ENCODE measurements at regions not wholly inside any gene's neighbourhood (a gene's known extent, or its start where the extent isn't known, plus 50 kb on each side); places are given as distances from the start of the nearest gene placed in this dataset.
"Not testable (repeated sequence)": the region's sequence is repeated elsewhere in the genome, so short reads cannot be mapped to it uniquely, and the experiment has no call there.

DNA sequence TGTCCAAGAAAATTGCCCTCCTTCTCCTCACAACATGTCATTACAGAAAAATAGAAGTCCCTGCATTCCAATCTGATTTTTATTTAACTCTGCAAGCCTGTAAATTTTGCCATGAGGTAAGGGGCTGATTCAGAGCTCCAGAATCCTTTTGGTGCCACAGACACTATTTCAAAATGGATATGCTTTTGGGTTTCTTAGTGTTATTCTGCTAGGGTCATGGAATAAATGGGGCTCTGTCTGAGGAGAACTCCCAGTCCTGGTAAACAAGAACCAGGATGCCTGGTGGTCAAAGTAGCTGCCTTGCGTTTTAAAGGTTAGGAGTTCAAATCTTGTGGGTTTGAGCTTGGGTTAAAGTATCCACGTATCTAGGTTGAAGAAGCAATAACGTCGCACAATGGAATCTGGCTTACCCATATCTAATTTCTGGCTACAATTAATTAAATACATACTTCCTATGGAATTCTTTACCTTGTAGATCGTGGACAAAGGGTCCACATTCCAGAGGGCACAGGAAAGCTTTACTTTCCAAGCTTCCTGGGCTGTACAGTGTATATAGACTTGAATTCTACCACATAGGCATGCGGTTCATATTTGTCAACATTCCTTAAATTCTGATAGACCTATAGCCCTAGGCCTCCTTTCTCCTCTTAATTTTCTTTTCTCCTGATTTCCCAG lies 98.0 kb upstream of the CDC42BPA start:
- DNase-seq (ENCODE audit: insufficient read length, low spot score), result no peak
- no peak for TF ChIP-seq POLR2A (IDR thresholded peaks at IDR 0.05; ENCODE audit: low read depth, low read length)
- no peak for FAIRE-seq

DNA sequence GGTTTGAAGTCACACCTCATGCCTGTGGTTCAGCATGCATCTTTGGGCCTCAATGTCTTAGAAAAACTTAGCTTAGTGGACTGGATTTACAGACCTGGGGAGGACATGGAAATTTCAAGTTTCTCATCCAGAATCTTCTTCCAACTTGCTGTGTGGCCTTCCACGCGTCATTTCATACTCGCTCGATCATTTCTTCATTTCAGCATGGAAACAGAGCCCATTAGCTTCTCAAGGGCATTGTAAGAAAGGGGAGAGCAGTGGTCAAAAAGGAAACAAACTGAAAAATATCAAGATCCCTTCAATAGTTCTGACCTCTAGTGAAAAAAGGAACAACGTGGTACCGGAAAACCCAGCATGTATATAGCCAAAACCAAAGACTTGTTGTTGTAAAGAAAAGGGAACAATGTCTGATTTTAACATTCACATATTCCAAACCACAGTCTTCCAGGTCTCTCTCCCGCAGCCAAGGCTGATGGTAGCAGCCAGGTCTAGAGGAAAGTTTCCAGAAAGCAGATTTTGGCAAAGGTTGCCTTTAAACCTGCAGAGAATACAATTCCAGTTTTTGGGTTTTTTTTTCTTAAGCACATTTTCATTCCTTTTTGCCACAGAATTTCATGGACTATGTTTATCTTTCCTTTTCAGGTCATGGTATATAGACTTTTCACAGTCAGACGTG lies 97.0 kb upstream of the CDC42BPA start:
- TF ChIP-seq POLR2A (IDR thresholded peaks at IDR 0.05; ENCODE audit: low read depth, low read length), result no peak
- no peak for FAIRE-seq
- DNase-seq (ENCODE audit: insufficient read length, low spot score), result no peak

DNA sequence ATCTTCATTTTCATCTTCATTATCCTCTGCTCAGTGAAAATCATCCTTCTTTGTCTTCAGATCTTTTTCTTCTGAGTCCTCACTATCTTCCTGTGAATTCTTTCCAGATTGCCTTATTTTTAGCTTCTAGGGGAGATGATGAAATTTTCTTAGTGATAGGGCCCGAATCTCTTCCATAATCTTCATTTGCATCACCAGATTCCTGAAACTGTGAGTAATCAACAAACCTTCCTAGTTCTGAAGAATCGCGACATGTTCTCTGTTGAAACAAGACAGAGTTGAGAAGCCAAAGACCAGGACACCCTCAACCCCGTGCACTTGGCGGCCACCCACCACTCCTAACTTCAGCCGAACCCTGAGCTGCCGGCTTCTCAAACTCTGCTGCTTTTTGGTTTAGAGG lies 92.8 kb upstream of the CDC42BPA start:
- no peak for DNase-seq (ENCODE audit: insufficient read length, low spot score)

DNA sequence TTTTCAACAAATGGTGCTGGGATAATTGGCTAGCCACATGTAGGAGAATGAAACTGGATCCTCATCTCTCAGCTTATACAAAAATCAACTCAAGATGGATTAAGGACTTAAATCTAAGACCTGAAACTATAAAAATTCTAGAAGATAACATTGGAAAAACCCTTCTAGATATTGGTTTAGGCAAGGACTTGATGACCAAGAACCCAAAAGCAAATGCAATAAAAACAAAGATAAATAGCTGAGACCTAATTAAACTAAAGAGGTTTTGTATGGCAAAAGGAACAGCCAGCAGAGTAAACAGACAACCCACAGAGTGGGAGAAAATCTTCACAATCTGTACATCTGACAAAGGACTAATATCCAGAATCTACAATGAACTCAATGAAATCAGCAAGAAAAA lies 88.0 kb upstream of the CDC42BPA start:
- FAIRE-seq, result not testable (repeated sequence)

More for the DNA sequence above, 92.8 kb upstream of the CDC42BPA start:
- no peak for FAIRE-seq
- no peak for TF ChIP-seq POLR2A (IDR thresholded peaks at IDR 0.05; ENCODE audit: low read depth, low read length)

DNA sequence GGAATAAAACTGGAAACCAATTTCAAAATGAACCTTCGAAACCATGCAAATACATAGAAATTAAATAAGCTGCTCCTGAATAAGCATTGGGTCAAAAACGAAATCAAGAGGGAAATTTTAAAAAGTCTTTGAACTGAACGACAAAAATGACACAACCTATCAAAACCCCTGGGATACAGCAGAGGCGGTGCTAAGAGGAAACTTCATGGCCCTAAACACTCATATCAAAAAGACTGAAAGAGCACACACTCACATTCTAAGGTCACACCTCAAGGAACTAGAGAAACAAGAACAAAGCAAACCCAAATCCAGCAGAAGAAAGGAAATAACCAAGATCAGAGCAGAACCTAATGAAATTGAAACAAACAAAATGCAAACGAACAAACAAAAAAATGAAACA lies 85.2 kb upstream of the CDC42BPA start:
- FAIRE-seq (no peak), DNase-seq (ENCODE audit: insufficient read length, low spot score) (no peak)
- no peak for TF ChIP-seq POLR2A (IDR thresholded peaks at IDR 0.05; ENCODE audit: low read depth, low read length)

More for the DNA sequence above, 88.0 kb upstream of the CDC42BPA start:
- not testable (repeated sequence) for DNase-seq (ENCODE audit: insufficient read length, low spot score)

DNA sequence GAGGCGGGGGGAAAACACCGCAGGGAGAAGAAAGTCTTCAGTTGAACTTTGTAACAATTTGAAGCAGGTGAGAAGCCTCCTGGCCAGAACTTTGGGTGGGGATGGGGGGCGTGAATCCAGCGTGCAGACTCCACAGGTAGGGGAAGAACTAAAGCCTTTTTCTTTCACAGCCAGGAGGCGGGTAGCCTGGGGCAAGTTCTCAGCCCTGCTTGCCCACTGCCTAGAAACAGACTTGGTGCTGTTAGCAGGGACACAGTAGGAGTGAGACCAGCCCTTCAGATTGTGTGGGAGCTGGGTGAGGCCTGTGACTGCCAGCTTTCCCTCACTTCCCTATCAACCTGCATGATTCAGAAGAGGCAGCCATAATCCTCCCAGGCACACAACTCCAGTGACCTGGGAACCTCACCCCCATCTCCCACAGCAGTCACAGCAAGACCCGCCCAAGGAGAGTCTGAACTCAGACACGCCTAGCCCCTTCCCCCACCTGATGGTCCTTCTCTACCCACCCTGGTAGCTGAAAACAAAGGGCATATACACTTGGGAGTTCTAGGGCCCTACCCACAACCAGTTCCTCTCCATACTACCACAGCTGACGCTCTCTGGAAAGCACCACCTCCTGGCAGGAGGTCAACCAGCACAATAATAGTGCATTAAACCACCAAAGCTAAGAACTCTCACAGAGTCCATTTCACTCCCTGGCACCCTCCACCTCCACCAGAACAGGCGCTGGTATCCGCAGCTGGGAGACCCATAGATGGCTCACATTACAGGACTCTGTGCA lies 83.5 kb upstream of the CDC42BPA start:
- DNase-seq (ENCODE audit: insufficient read length, low spot score) (no peak), FAIRE-seq (no peak)
- TF ChIP-seq POLR2A (IDR thresholded peaks at IDR 0.05; ENCODE audit: low read depth, low read length), result no peak

DNA sequence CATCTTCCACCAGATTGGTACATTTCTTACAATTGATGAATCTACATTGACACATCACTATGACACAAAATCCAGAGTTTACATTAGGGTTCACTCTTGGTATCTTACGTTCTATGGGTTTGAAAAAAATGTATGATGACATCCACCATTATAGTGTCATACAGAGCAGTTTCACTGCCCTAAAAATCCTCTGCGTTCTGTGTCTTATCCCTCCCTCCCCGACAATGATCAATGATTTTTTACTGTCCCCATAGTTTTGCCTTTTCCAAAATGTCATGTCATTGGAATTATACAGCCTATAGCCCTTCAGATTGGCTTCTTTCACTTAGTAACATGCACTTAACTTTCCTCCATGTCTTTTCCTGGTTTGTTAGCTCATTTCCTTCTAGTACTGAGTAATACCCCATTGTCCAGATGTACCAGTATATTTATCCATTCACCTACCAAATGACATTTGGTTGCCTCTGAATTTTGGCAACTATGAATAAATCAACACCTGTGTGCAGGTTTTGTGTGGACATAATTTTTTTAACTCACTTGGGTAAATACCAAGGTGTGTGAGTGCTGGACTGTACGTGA lies 80.9 kb upstream of the CDC42BPA start:
- TF ChIP-seq POLR2A (IDR thresholded peaks at IDR 0.05; ENCODE audit: low read depth, low read length), result no peak
- FAIRE-seq, result no peak
- no peak for DNase-seq (ENCODE audit: insufficient read length, low spot score)

DNA sequence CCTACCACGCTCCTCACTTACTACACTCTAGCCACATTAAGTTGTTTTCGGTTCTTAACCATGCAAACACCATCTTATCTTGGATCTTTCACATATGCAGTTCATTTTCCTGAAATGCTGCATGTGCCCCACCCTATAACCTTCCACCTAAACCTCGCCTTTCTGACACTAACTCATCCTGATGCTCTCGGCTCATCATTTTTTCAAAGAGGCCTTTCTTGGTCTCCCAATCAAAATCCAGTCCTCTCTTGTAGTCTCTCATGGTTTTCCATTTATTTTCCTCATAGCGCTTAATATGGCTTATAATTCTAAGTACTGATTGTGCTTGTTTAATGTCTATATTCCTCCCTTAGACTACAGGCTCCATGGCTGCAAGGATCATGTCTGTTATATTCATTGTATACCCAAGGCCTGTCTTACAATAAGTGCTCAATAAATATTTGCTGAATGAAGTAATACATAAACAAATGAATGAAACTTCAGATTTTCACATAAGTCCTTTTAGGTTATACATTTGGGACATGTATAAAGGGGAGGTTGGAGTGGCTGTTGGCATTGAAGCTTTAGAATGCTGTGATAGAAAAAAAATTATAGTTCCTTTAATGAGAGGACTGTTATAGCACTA lies 79.2 kb upstream of the CDC42BPA start:
- FAIRE-seq, result no peak
- no peak for DNase-seq (ENCODE audit: insufficient read length, low spot score)
- no peak for TF ChIP-seq POLR2A (IDR thresholded peaks at IDR 0.05; ENCODE audit: low read depth, low read length)

DNA sequence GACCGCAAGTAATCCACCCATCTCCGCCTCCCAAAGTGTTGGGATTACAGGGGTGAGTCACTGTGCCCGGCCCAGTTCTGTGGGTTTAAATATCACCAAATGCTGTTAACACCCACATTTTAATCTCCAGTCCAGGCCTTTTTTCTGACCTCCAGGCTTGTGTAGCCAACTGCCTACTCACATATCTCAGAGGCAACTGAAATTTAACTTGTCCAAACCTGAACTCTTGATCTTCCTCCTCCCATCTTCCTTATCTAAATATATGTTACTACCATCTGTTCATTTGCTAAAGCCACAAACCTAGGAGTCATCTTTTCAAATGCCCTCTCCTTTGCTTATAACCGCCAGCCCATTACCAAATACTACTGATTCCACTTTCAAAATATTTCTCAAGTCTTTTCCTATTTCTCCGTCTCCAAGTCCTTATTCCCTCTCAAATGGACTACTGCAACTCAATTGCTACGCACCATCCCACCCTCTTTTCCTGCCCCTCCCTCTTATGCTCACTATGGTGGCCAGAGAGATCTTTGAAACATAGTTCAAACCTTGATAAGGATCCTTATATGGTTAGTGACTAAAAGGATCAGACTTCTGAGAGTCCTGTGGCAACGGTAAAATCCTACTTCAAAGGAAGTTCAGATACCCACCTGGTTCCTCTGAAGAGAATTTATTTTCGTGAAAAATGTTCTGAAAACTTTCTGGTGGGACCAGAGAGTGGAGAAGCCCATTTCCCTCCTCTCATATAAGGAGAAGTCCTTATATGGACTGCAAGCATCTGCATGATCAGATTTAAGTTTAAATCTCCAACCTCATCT lies 78.5 kb upstream of the CDC42BPA start:
- no peak for DNase-seq (ENCODE audit: insufficient read length, low spot score)
- no peak for FAIRE-seq
- TF ChIP-seq POLR2A (IDR thresholded peaks at IDR 0.05; ENCODE audit: low read depth, low read length), result no peak

DNA sequence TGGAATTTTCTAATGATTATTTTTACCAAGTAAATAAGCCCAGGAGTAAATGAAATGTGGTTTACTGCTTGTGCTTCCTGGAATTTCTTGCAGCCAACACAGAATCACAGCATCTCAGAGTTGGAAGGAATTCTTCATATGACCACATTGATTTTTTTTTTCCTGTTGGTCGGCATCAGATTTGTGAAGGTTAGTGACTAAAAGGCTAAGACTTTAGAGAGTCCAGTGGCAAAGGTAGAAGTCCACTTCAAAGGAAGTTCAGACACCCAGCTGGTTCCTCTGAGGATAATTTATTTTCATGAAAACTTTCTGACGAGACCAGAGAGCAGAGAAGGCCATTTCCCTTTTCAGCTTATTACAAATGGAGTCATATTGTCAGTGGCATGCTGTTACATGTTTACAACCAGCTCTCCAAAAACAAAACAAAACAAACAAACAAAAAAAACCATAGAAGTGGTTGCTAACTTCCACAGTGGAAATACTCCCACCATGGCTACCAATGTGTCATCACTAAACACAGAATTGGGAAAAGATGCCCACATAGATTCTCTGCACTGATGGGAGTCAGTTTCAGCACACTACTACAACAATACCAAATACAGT lies 77.2 kb upstream of the CDC42BPA start:
- FAIRE-seq, result no peak
- no peak for TF ChIP-seq POLR2A (IDR thresholded peaks at IDR 0.05; ENCODE audit: low read depth, low read length)
- no peak for DNase-seq (ENCODE audit: insufficient read length, low spot score)

DNA sequence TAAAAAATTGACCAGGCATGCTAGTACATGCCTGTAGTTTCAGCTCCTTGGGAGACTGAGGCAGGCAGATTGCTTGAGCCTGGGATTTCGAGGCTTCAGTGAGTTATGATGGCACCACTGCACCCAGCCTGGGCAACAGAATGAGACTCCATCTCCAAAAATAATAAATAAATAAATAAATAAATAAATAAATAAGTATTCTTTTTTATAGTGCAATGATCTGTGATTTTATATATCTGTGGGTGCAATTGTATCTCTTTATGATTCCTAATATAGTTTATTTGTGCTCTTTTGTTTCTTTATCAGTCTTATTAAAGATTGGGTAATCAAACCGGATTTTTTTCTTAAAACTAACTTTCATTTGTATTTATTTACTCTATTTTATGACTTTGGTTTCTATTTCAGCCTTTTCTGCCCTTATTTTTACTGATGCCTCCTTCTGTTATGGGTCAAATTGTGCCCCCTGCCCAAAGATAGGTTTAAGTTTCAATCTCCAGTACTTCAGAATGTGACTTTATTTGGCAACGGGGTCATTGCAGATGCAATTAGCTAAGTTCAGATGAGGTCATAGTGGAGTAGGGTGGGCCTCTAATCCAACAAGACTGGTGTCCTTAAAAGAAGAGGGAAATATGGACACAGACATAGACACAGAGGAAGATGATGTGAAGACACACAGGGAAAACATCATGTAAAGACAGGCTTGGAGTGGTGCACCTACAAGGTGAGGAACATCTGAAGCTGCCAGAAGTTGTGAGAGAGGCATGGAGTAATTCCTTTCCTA lies 74.9 kb upstream of the CDC42BPA start:
- DNase-seq (ENCODE audit: insufficient read length, low spot score) (no peak), FAIRE-seq (no peak)
- TF ChIP-seq POLR2A (IDR thresholded peaks at IDR 0.05; ENCODE audit: low read depth, low read length), result no peak

DNA sequence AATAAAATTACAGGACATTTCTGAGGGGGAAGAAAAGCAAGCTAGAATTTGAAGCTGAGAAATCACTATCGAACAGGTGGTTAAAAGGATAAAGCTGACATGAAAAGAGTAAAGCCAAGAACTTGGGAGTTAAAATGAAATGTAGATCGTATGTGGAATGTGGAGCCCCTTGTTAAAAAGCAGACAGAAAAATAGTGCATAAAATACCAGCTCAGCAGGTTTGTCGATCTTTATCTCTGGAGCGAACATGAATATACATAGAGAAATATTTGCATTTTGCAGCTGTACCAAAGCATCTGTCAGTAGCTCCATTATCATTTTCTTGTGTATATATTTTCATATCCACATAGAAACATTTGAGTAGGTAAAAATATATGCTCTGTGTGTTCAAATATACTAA lies 73.6 kb upstream of the CDC42BPA start:
- no peak for FAIRE-seq
- no peak for TF ChIP-seq POLR2A (IDR thresholded peaks at IDR 0.05; ENCODE audit: low read depth, low read length)
- DNase-seq (ENCODE audit: insufficient read length, low spot score), result no peak
